Gastroesophageal sphincter (tissue), 3 donors: ENCODE measurements at regions not wholly inside any gene's neighbourhood (a gene's known extent, or its start where the extent isn't known, plus 50 kb on each side); places are given as distances from the start of the nearest gene placed in this dataset.

Experiments used
- CTCF ChIP-seq, 4 experiments: fragments of 200-600 bp in 2 of 4; fragments of 450-650 bp in 2 of 4; sonication (generic) in 1 of 4; IDR thresholded peaks; one replicate each; pipeline ENCODE4 v1.5.1; 2017 to 2019; ENCODE audit warnings: antibody characterized with exemption in 4 of 4, mild to moderate bottlenecking in 2 of 4, moderate library complexity in 2 of 4
- EP300 ChIP-seq: sonication (generic); formaldehyde crosslinking; IDR thresholded peaks from one replicate; pipeline ENCODE4 v1.6.1; 2017; ENCODE audit warnings: antibody characterized with exemption, mild to moderate bottlenecking
- POLR2A ChIP-seq, 2 donors: fragments of 450-650 bp; IDR thresholded peaks; one replicate each; pipeline ENCODE4 v1.6.1; 2017; ENCODE audit warnings: antibody characterized with exemption in 2 of 2, mild to moderate bottlenecking in 2 of 2, moderate library complexity in 1 of 2
- POLR2AphosphoS5 ChIP-seq: sonication (generic); formaldehyde crosslinking; IDR thresholded peaks from one replicate; pipeline ENCODE4 v1.6.1; 2017; ENCODE audit warnings: antibody characterized with exemption

GRCh38 chr10:120685136-120685535 is 166.0 kb upstream of the WDR11 start:
- TF ChIP-seq CTCF (IDR thresholded peaks at IDR 0.05) (no peak), POLR2AphosphoS5 (no peak), EP300 (no peak), POLR2A (IDR thresholded peaks at IDR 0.05) (no peak)
